CD14-positive monocyte (primary cell): ENCODE measurements at regions not wholly inside any gene's neighbourhood (a gene's known extent, or its start where the extent isn't known, plus 50 kb on each side); places are given as distances from the start of the nearest gene placed in this dataset.

Source experiments
- DNase-seq, 3 donors: peaks; one replicate each; pipeline ENCODE4 v3.0.0-alpha.2; 2011 to 2022
- H2AFZ ChIP-seq: 2 replicates; pipeline ENCODE4 v1.6.0; 2012; ENCODE audit warnings: mild to moderate bottlenecking, low read depth, low read length, inconsistent platforms; ENCODE audit not compliant: insufficient read depth, poor library complexity, severe bottlenecking
- H3K27ac ChIP-seq, 2 donors: 1 replicate in 1 of 2; 2 replicates in 1 of 2; pipeline ENCODE4 v1.5.1; 2012 to 2013; ENCODE audit warnings: low read length in 2 of 2, control low read depth in 1 of 2, inconsistent platforms in 1 of 2, low read depth in 1 of 2, mild to moderate bottlenecking in 1 of 2
- H3K27me3 ChIP-seq, 2 donors: one replicate each; pipeline versions ENCODE4 v1.6.0 to v1.6.1; 2011 to 2013; ENCODE audit warnings: low read length in 2 of 2; ENCODE audit not compliant: control insufficient read depth in 2 of 2, insufficient read depth in 2 of 2
- H3K36me3 ChIP-seq, 2 donors: replicated peaks in 1 of 2; 1 replicate in 1 of 2; 2 replicates in 1 of 2; pipeline versions ENCODE4 v1.5.1 to v1.6.1; 2012 to 2013; ENCODE audit warnings: low read length in 2 of 2, control low read depth in 1 of 2, inconsistent platforms in 1 of 2, mild to moderate bottlenecking in 1 of 2; ENCODE audit not compliant: insufficient read depth in 2 of 2, control insufficient read depth in 1 of 2
- H3K4me1 ChIP-seq, 2 donors: 1 replicate in 1 of 2; 2 replicates in 1 of 2; pipeline versions ENCODE4 v1.5.1 to v1.6.1; 2012 to 2013; ENCODE audit warnings: low read length in 2 of 2, control low read depth in 1 of 2, inconsistent platforms in 1 of 2, mild to moderate bottlenecking in 1 of 2, moderate library complexity in 1 of 2; ENCODE audit not compliant: insufficient read depth in 2 of 2, control insufficient read depth in 1 of 2
- H3K4me2 ChIP-seq: replicated peaks from 2 replicates; pipeline ENCODE3; 2012; ENCODE audit warnings: low read length, moderate library complexity, mild to moderate bottlenecking; ENCODE audit not compliant: poor library complexity, severe bottlenecking; ENCODE audit errors: extremely low read depth
- H3K4me3 ChIP-seq, 3 experiments: fragments of 200-600 bp in 1 of 3; sonication (generic) in 1 of 3; replicated peaks in 1 of 3; 1 replicate in 2 of 3; 2 replicates in 1 of 3; pipeline ENCODE4 v1.5.1; 2011 to 2013; ENCODE audit warnings: low read length in 3 of 3, mild to moderate bottlenecking in 3 of 3, control low read depth in 2 of 3, low read depth in 2 of 3, inconsistent platforms in 1 of 3, moderate library complexity in 1 of 3
- H3K79me2 ChIP-seq: 2 replicates; pipeline ENCODE4 v1.6.0; 2012; ENCODE audit warnings: mild to moderate bottlenecking, control low read depth, inconsistent platforms, low read length, moderate library complexity; ENCODE audit not compliant: insufficient read depth
- H3K9ac ChIP-seq: 2 replicates; pipeline ENCODE4 v1.6.0; 2017; ENCODE audit warnings: low read length, mild to moderate bottlenecking; ENCODE audit not compliant: insufficient read depth, poor library complexity, severe bottlenecking
- H3K9me3 ChIP-seq, 2 donors: replicated peaks in 1 of 2; 1 replicate in 1 of 2; 2 replicates in 1 of 2; pipeline versions ENCODE4 v1.5.1 to v1.6.1; 2012 to 2013; ENCODE audit warnings: low read length in 2 of 2, control low read depth in 1 of 2; ENCODE audit not compliant: control insufficient read depth in 1 of 2, insufficient read depth in 1 of 2
- H4K20me1 ChIP-seq: 2 replicates; pipeline ENCODE4 v1.6.0; 2012; ENCODE audit warnings: mild to moderate bottlenecking, low read length, control low read depth, moderate library complexity; ENCODE audit not compliant: insufficient read depth
- H3K27ac Mint-ChIP-seq, 7 donors: one replicate each; pipeline ENCODE4 v1.8.0; 2020; ENCODE audit warnings: mild to moderate bottlenecking in 7 of 7, mixed read lengths in 7 of 7, moderate library complexity in 6 of 7, inconsistent platforms in 2 of 7
- H3K27me3 Mint-ChIP-seq, 3 donors: one replicate each; pipeline ENCODE4 v1.8.0; 2021 to 2022; ENCODE audit warnings: low read depth in 3 of 3, mild to moderate bottlenecking in 3 of 3, mixed read lengths in 3 of 3, moderate library complexity in 3 of 3, inconsistent platforms in 1 of 3
- H3K36me3 Mint-ChIP-seq, 2 donors: one replicate each; pipeline ENCODE4 v1.8.0; 2020; ENCODE audit warnings: mixed read lengths in 2 of 2, inconsistent platforms in 1 of 2, mild to moderate bottlenecking in 1 of 2
- H3K4me1 Mint-ChIP-seq: one replicate; pipeline ENCODE4 v1.8.0; 2020; ENCODE audit warnings: mild to moderate bottlenecking, mixed read lengths
- H3K4me3 Mint-ChIP-seq, 2 donors: one replicate each; pipeline ENCODE4 v1.8.0; 2020; ENCODE audit warnings: mild to moderate bottlenecking in 2 of 2, mixed read lengths in 2 of 2, moderate library complexity in 1 of 2
- H3K9me3 Mint-ChIP-seq, 7 donors: one replicate each; pipeline ENCODE4 v1.8.0; 2020 to 2022; ENCODE audit warnings: mixed read lengths in 7 of 7, mild to moderate bottlenecking in 6 of 7, moderate library complexity in 6 of 7, inconsistent platforms in 2 of 7
- CTCF ChIP-seq: fragments of 200-600 bp; IDR thresholded peaks from one replicate; pipeline ENCODE4 v1.8.0; 2022; ENCODE audit warnings: antibody characterized with exemption, mild to moderate bottlenecking
- WGBS: methylation state at CpG from one replicate; pipeline ENCODE4 v1.1.5; 2013; ENCODE audit warnings: missing lambda C conversion rate; ENCODE audit not compliant: insufficient coverage; 5-methylcytosine and 5-hydroxymethylcytosine counted together
- intact Hi-C, 2 donors: fragments of 100-400 bp; cut with micrococcal nuclease; formaldehyde crosslinking; loops; one replicate each; pipeline versions ENCODE4 v1.15.0 to v1.15.1; 2023

- H3K9me3 ChIP-seq: peaks cover 10 to 22% of the 10 kb centered on the region in 2 donors
- H3K27me3 Mint-ChIP-seq: peaks cover 1 to 3% (median 2%) of the 10 kb centered on the region in 3 donors
- H3K36me3 ChIP-seq: no peaks in the 10 kb centered on the region
These were observed 990.9 kb downstream of the BRD1 start for GRCh38 chr22:48836673-48837340.

More at GRCh38 chr22:48836673-48837340, 990.9 kb downstream of the BRD1 start:
- Histone ChIP-seq H3K4me3 (no peak overlapping the region), H3K27ac (no peak overlapping the region), H3K9ac (no peak overlapping the region), H3K4me2 (no peak overlapping the region), H3K79me2 (no peaks in the 10 kb centered on the region), H3K4me1 (no peaks in the 10 kb centered on the region), H3K27me3 (no peaks in the 10 kb centered on the region), H2AFZ (no peak overlapping the region), H4K20me1 (no peaks in the 10 kb centered on the region)
- Mint-ChIP-seq H3K27ac (peak overlapping the region in 1 of 7 donors; percentile 64), H3K4me3 (no peak overlapping the region), H3K9me3 (peaks cover 9 to 32% (median 20%) of the 10 kb centered on the region in 7 donors), H3K4me1 (no peaks in the 10 kb centered on the region), H3K36me3 (no peaks in the 10 kb centered on the region)
- intact Hi-C loops: no loop called here
- no peak for DNase-seq
- 79% methylated on average over 15 of the region's 19 CpGs for WGBS
- TF ChIP-seq CTCF: no peak
